Nephron progenitor cell (in vitro differentiated cells): ENCODE measurements at regions not wholly inside any gene's neighbourhood (a gene's known extent, or its start where the extent isn't known, plus 50 kb on each side); places are given as distances from the start of the nearest gene placed in this dataset.

Source experiments
- DNase-seq: peaks from one replicate; pipeline ENCODE4 v3.0.0; 2021
- H3K27ac Mint-ChIP-seq: 2 replicates; pipeline ENCODE4 v1.8.0; 2021; ENCODE audit warnings: mild to moderate bottlenecking, moderate library complexity, mixed read lengths
- H3K27me3 Mint-ChIP-seq: 2 replicates; pipeline ENCODE4 v1.8.0; 2021; ENCODE audit warnings: mild to moderate bottlenecking, low read depth, mixed read lengths; ENCODE audit not compliant: poor library complexity
- H3K36me3 Mint-ChIP-seq: 2 replicates; pipeline ENCODE4 v1.8.0; 2021; ENCODE audit warnings: low read depth, mixed read lengths
- H3K4me1 Mint-ChIP-seq: 2 replicates; pipeline ENCODE4 v1.8.0; 2021; ENCODE audit warnings: mixed read lengths
- H3K4me3 Mint-ChIP-seq: 2 replicates; pipeline ENCODE4 v1.8.0; 2021; ENCODE audit warnings: mild to moderate bottlenecking, moderate library complexity, mixed read lengths
- H3K9me3 Mint-ChIP-seq: 2 replicates; pipeline ENCODE4 v1.8.0; 2021; ENCODE audit warnings: mild to moderate bottlenecking, moderate library complexity, mixed read lengths
- CTCF ChIP-seq: fragments of 200-600 bp; sonication (generic); IDR thresholded peaks from 2 replicates; pipeline ENCODE4 v1.5.0; 2021; ENCODE audit warnings: antibody characterized with exemption

- H3K9me3 Mint-ChIP-seq, result no peaks in the 10 kb centered on the region
- H3K36me3 Mint-ChIP-seq, result no peaks in the 10 kb centered on the region
- no peak for TF ChIP-seq CTCF
- no peak overlapping the region for H3K4me3 Mint-ChIP-seq
- DNase-seq, result no peak
- H3K27ac Mint-ChIP-seq, result no peak overlapping the region
- no peaks in the 10 kb centered on the region for H3K4me1 Mint-ChIP-seq
- peaks cover 4% of the 10 kb centered on the region for H3K27me3 Mint-ChIP-seq
These were observed 417.9 kb upstream of the ACTBL2 start for GRCh38 chr5:57900381-57900944.

GRCh38 chr5:57896576-57896975 is 414.0 kb upstream of the ACTBL2 start:
- Mint-ChIP-seq H3K27ac (no peak overlapping the region), H3K4me3 (no peak overlapping the region), H3K4me1 (peaks cover 2% of the 10 kb centered on the region), H3K27me3 (no peaks in the 10 kb centered on the region), H3K9me3 (no peaks in the 10 kb centered on the region), H3K36me3 (no peaks in the 10 kb centered on the region)
- DNase-seq, result no peak
- no peak for TF ChIP-seq CTCF

- Mint-ChIP-seq H3K9me3 (no peaks in the 10 kb centered on the region), H3K4me3 (no peak overlapping the region), H3K4me1 (peaks cover 6% of the 10 kb centered on the region), H3K27ac (no peak overlapping the region), H3K27me3 (no peaks in the 10 kb centered on the region), H3K36me3 (no peaks in the 10 kb centered on the region)
- TF ChIP-seq CTCF, result no peak
- no peak for DNase-seq
These were observed 413.2 kb upstream of the ACTBL2 start for GRCh38 chr5:57895766-57896165.

- H3K27me3 Mint-ChIP-seq, result no peaks in the 10 kb centered on the region
- peaks cover 18% of the 10 kb centered on the region for H3K4me1 Mint-ChIP-seq
- no peak for DNase-seq
- no peaks in the 10 kb centered on the region for H3K9me3 Mint-ChIP-seq
- no peak overlapping the region for H3K4me3 Mint-ChIP-seq
- no peaks in the 10 kb centered on the region for H3K36me3 Mint-ChIP-seq
- no peak overlapping the region for H3K27ac Mint-ChIP-seq
- TF ChIP-seq CTCF, result no peak
These were observed 411.3 kb upstream of the ACTBL2 start for GRCh38 chr5:57893926-57894325.

DNA sequence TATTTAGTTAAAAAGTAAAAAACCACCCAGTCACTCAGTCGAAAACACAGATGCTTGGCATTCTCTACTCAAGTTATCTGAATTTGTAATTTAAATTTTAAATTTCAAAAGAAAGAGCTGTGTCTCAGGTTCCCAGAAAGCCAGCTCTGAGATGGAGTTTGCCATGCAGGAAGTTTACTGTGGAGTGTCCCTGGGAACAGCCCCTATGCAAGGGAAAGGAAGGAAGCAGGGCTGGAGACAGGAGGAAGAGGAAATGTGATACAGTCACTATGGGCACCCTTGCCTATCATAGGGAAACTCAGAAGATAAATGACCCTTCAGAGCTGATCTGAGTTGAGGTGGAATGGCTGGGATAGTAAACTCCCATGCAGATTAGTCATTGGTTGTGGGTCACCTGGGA is 408.8 kb upstream of the ACTBL2 start:
- H3K9me3 Mint-ChIP-seq, result no peaks in the 10 kb centered on the region
- no peak overlapping the region for H3K4me3 Mint-ChIP-seq
- no peak overlapping the region for H3K27ac Mint-ChIP-seq
- no peak for DNase-seq
- no peak for TF ChIP-seq CTCF
- H3K36me3 Mint-ChIP-seq, result no peaks in the 10 kb centered on the region
- H3K4me1 Mint-ChIP-seq, result peaks cover 29% of the 10 kb centered on the region
- no peaks in the 10 kb centered on the region for H3K27me3 Mint-ChIP-seq

DNA sequence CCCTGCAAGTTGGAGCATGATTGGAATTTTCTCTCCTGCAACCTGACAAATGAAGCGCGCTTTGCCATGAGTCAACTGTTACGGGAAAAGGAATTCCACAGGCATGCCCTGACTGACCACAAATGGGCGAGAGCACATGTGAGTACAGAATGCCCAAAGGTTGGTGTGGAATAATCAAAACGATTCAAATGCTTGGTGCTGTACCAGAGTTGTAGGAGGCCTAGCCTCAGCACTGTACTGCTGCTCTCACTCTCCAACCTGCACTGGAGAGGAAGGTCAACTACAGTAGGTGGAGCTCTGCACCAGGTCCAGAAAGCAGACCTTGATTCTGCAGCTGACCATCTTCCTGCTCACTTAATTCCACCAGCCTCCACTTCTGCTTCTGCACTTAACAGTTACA is 406.9 kb upstream of the ACTBL2 start:
- no peaks in the 10 kb centered on the region for H3K36me3 Mint-ChIP-seq
- H3K4me3 Mint-ChIP-seq, result no peak overlapping the region
- no peaks in the 10 kb centered on the region for H3K9me3 Mint-ChIP-seq
- peaks cover 3% of the 10 kb centered on the region for H3K27me3 Mint-ChIP-seq
- peaks cover 29% of the 10 kb centered on the region for H3K4me1 Mint-ChIP-seq
- H3K27ac Mint-ChIP-seq, result no peak overlapping the region
- peak; percentile 8 for DNase-seq
- no peak for TF ChIP-seq CTCF
